Liver (tissue), 8 donors: ENCODE measurements at regions not wholly inside any gene's neighbourhood (a gene's known extent, or its start where the extent isn't known, plus 50 kb on each side); places are given as distances from the start of the nearest gene placed in this dataset.

Source experiments
- DNase-seq: peaks from one replicate; pipeline ENCODE4 v3.0.0-alpha.2; 2017; ENCODE audit warnings: low spot score
- H3K27ac ChIP-seq, 2 donors: one replicate each; pipeline ENCODE4 v1.7.0; 2013; ENCODE audit warnings: inconsistent platforms in 2 of 2, low read length in 2 of 2, control low read depth in 1 of 2, low read depth in 1 of 2, mild to moderate bottlenecking in 1 of 2
- H3K27me3 ChIP-seq, 4 donors: one replicate each; pipeline versions ENCODE4 v1.6.1 to v1.7.0; 2013; ENCODE audit warnings: low read length in 3 of 4, inconsistent platforms in 1 of 4, mild to moderate bottlenecking in 1 of 4, moderate library complexity in 1 of 4; ENCODE audit not compliant: control insufficient read depth in 4 of 4, insufficient read depth in 4 of 4
- H3K36me3 ChIP-seq, 4 donors: one replicate each; pipeline versions ENCODE4 v1.6.1 to v1.7.0; 2013; ENCODE audit warnings: low read length in 3 of 4, mild to moderate bottlenecking in 3 of 4, low read depth in 1 of 4, moderate library complexity in 1 of 4; ENCODE audit not compliant: control insufficient read depth in 4 of 4, insufficient read depth in 3 of 4
- H3K4me1 ChIP-seq, 4 donors: one replicate each; pipeline versions ENCODE4 v1.6.1 to v1.7.0; 2013; ENCODE audit warnings: low read length in 3 of 4, mild to moderate bottlenecking in 3 of 4, moderate library complexity in 1 of 4; ENCODE audit not compliant: control insufficient read depth in 4 of 4, insufficient read depth in 4 of 4
- H3K4me3 ChIP-seq, 3 donors: one replicate each; pipeline versions ENCODE4 v1.6.1 to v1.7.0; 2013; ENCODE audit warnings: low read length in 3 of 3, control low read depth in 1 of 3, low read depth in 1 of 3, mild to moderate bottlenecking in 1 of 3
- H3K9ac ChIP-seq, 2 donors: one replicate each; pipeline ENCODE4 v1.7.0; 2013; ENCODE audit warnings: low read length in 2 of 2, mild to moderate bottlenecking in 2 of 2, moderate library complexity in 2 of 2, control low read depth in 1 of 2, low read depth in 1 of 2
- H3K9me3 ChIP-seq, 4 donors: one replicate each; pipeline versions ENCODE4 v1.6.1 to v1.7.0; 2013; ENCODE audit warnings: low read length in 3 of 4; ENCODE audit not compliant: control insufficient read depth in 4 of 4
- ATF3 ChIP-seq: IDR thresholded peaks from 2 replicates; pipeline ENCODE4 v1.6.1; 2016; ENCODE audit warnings: antibody characterized with exemption
- CTCF ChIP-seq: fragments of 150-350 bp; IDR thresholded peaks from 2 replicates; pipeline ENCODE4 v1.5.1; 2017; ENCODE audit warnings: improper control_type of control experiment, low read depth, low read length; ENCODE audit not compliant: missing input control
- EGR1 ChIP-seq, 2 donors: IDR thresholded peaks; 2 replicates each; pipeline ENCODE4 v1.6.1; 2016 to 2018; ENCODE audit warnings: antibody characterized with exemption in 2 of 2, low read depth in 2 of 2
- FOXA1 ChIP-seq: IDR thresholded peaks from 2 replicates; pipeline ENCODE4 v1.6.1; 2016; ENCODE audit warnings: antibody characterized with exemption
- FOXA2 ChIP-seq: IDR thresholded peaks from 2 replicates; pipeline ENCODE4 v1.6.1; 2016; ENCODE audit warnings: antibody characterized with exemption
- GABPA ChIP-seq, 2 donors: IDR thresholded peaks in 1 of 2; conservative IDR thresholded peaks in 1 of 2; 2 replicates each; pipeline ENCODE4 v1.6.1; 2016; ENCODE audit warnings: antibody characterized with exemption in 2 of 2, mild to moderate bottlenecking in 1 of 2, moderate library complexity in 1 of 2
- HNF4A ChIP-seq, 2 donors: conservative IDR thresholded peaks; 2 replicates each; pipeline ENCODE4 v1.6.1; 2016; ENCODE audit warnings: antibody characterized with exemption in 2 of 2, mild to moderate bottlenecking in 2 of 2
- HNF4G ChIP-seq: IDR thresholded peaks from 2 replicates; pipeline ENCODE4 v1.6.1; 2016; ENCODE audit warnings: antibody characterized with exemption
- NR2F2 ChIP-seq: IDR thresholded peaks from 2 replicates; pipeline ENCODE4 v1.6.1; 2016; ENCODE audit warnings: antibody characterized with exemption
- RAD21 ChIP-seq, 2 donors: IDR thresholded peaks; 2 replicates each; pipeline ENCODE4 v1.6.1; 2016; ENCODE audit warnings: antibody characterized with exemption in 2 of 2, mild to moderate bottlenecking in 2 of 2
- REST ChIP-seq: IDR thresholded peaks from 2 replicates; pipeline ENCODE4 v1.6.1; 2016; ENCODE audit warnings: antibody characterized with exemption, mild to moderate bottlenecking
- RXRA ChIP-seq, 2 donors: IDR thresholded peaks; 2 replicates each; pipeline ENCODE4 v1.6.1; 2017 to 2018; ENCODE audit warnings: antibody characterized with exemption in 2 of 2, mild to moderate bottlenecking in 1 of 2
- SP1 ChIP-seq: IDR thresholded peaks from 2 replicates; pipeline ENCODE4 v1.6.1; 2018; ENCODE audit warnings: antibody characterized with exemption, mild to moderate bottlenecking
- YY1 ChIP-seq: IDR thresholded peaks from 2 replicates; pipeline ENCODE4 v1.6.1; 2016; ENCODE audit warnings: antibody characterized with exemption, mild to moderate bottlenecking
- ZBTB33 ChIP-seq: IDR thresholded peaks from 2 replicates; pipeline ENCODE4 v1.6.1; 2016; ENCODE audit warnings: antibody characterized with exemption
- WGBS: extraction: QIAGEN DNeasy Blood & Tissue Kit; methylation state at CpG from one replicate; pipeline ENCODE4 v1.1.7; 2013; 5-methylcytosine and 5-hydroxymethylcytosine counted together
- donor health status: healthy.
- donor health status: healthy.
- donor health status: healthy.
- donor health status: healthy.
- donor health status: healthy.

- TF ChIP-seq RAD21 (IDR thresholded peaks at IDR 0.05): peak in 1 of 2 donors; percentile 16
- TF ChIP-seq FOXA1: no peak
- no peak for TF ChIP-seq FOXA2
- TF ChIP-seq SP1: peak; percentile 21
- no peak for TF ChIP-seq GABPA (IDR thresholded peaks at IDR 0.05 in 1 of 2, conservative IDR thresholded peaks at IDR 0.05 in 1 of 2)
- no peak for TF ChIP-seq EGR1 (IDR thresholded peaks at IDR 0.05; ENCODE audit: low read depth in 2 of 2)
- no peak for TF ChIP-seq NR2F2
- TF ChIP-seq HNF4A (conservative IDR thresholded peaks at IDR 0.05): peak in 1 of 2 donors; percentile 16
- TF ChIP-seq ZBTB33: no peak
- no peak for TF ChIP-seq HNF4G
- TF ChIP-seq YY1: peak; percentile 43
- no peak for TF ChIP-seq RXRA (IDR thresholded peaks at IDR 0.05)
- Histone ChIP-seq H3K27ac (no peak overlapping the region), H3K4me1 (peaks cover 0 to 14% (median 4%) of the 10 kb centered on the region in 4 donors), H3K27me3 (no peaks in the 10 kb centered on the region), H3K9ac (no peak overlapping the region), H3K4me3 (no peak overlapping the region), H3K9me3 (no peaks in the 10 kb centered on the region), H3K36me3 (no peaks in the 10 kb centered on the region)
- no peak for DNase-seq
- WGBS: 28% methylated on average over 8 of the region's 8 CpGs
These were observed 489.8 kb upstream of the MANEA start for GRCh38 chr6:95087394-95088097.

GRCh38 chr6:95091823-95092436, 485.4 kb upstream of the MANEA start:
- Histone ChIP-seq H3K27ac (no peak overlapping the region), H3K9me3 (no peaks in the 10 kb centered on the region), H3K27me3 (no peaks in the 10 kb centered on the region), H3K4me3 (peak overlapping the region; percentile 41 to 56 (median 46)), H3K9ac (peak overlapping the region in 1 of 2 donors; percentile 55), H3K36me3 (no peaks in the 10 kb centered on the region), H3K4me1 (peaks cover 0 to 24% (median 11%) of the 10 kb centered on the region in 4 donors)
- no peak for DNase-seq
- TF ChIP-seq EGR1 (IDR thresholded peaks at IDR 0.05; ENCODE audit: low read depth in 2 of 2) (no peak), CTCF (peak; percentile 54), HNF4A (conservative IDR thresholded peaks at IDR 0.05) (no peak), RAD21 (IDR thresholded peaks at IDR 0.05) (peak; percentile 86), ATF3 (no peak), REST (no peak), GABPA (IDR thresholded peaks at IDR 0.05 in 1 of 2, conservative IDR thresholded peaks at IDR 0.05 in 1 of 2) (no peak), FOXA2 (no peak), YY1 (peak; percentile 47)
- 44% methylated on average over 5 of the region's 5 CpGs for WGBS
